GM12878 (cell line): ENCODE measurements at regions not wholly inside any gene's neighbourhood (a gene's known extent, or its start where the extent isn't known, plus 50 kb on each side); places are given as distances from the start of the nearest gene placed in this dataset.

Experiments used
- ATAC-seq: fragments of 200-7000 bp; cut with Tn5 transposase; 3 replicates; pipeline ENCODE4 v1.9.1; 2020; ENCODE audit warnings: mild to moderate bottlenecking, moderate library complexity
- BruUV-seq: library from RNA; stranded (reverse); fragments of 400-500 nt; replicated peaks from 2 replicates; lab custom pipeline; 2021; lab: Mats Ljungman, UMichigan
- CTCF ChIA-PET: fragments of 300-600 bp; sonication (Branson Sonifier 250); formaldehyde crosslinking; extraction: SDS; loops from one replicate; lab custom pipeline; 2021; ENCODE audit warnings: inconsistent platforms; lab: Yijun Ruan, JAX
- POLR2A ChIA-PET: fragments of 350-600 bp; formaldehyde crosslinking; extraction: SDS; loops from one replicate; lab custom pipeline; 2021; ENCODE audit warnings: inconsistent platforms; lab: Charles Lee
- RAD21 ChIA-PET: fragments of 300-600 bp; sonication (Branson Sonifier 250); formaldehyde crosslinking; loops from one replicate; lab custom pipeline; 2023; ENCODE audit warnings: antibody characterized with exemption; ENCODE audit not compliant: unreplicated experiment; lab: Charles Lee
- SMC1A ChIA-PET: fragments of 300-600 bp; sonication (Branson Sonifier 250); formaldehyde crosslinking; loops from one replicate; lab custom pipeline; 2023; ENCODE audit not compliant: unreplicated experiment, uncharacterized antibody; lab: Charles Lee
- DNase-seq: peaks from one replicate; pipeline ENCODE4 v3.0.0-alpha.2; 2011; ENCODE audit warnings: low read depth, low spot score
- FAIRE-seq: peaks from 3 replicates; lab custom pipeline; 2011; peaks lifted over from hg19 to GRCh38; lab: Jason Lieb, UNC
- H2AFZ ChIP-seq: 2 replicates; pipeline ENCODE4 v1.6.0; 2011; ENCODE audit warnings: low read depth, low read length, control low read depth; ENCODE audit not compliant: control insufficient read depth
- H3K27ac ChIP-seq: 2 replicates; pipeline ENCODE4 v1.5.1; 2011; ENCODE audit warnings: control low read depth; ENCODE audit not compliant: control insufficient read depth, insufficient read depth
- H3K27me3 ChIP-seq, 2 experiments: replicated peaks in 1 of 2; 2 replicates each; pipeline versions ENCODE4 v1.6.0 to v1.6.1; 2011; ENCODE audit warnings: low read length in 1 of 2; ENCODE audit not compliant: control insufficient read depth in 2 of 2, insufficient read depth in 2 of 2
- H3K36me3 ChIP-seq, 2 experiments: 2 replicates each; pipeline ENCODE4 v1.5.1; 2011; ENCODE audit warnings: low read length in 1 of 2; ENCODE audit not compliant: control insufficient read depth in 2 of 2, insufficient read depth in 2 of 2
- H3K4me1 ChIP-seq: 2 replicates; pipeline ENCODE4 v1.6.1; 2011; ENCODE audit warnings: mild to moderate bottlenecking, low read length, moderate library complexity, mixed read lengths; ENCODE audit not compliant: control insufficient read depth, insufficient read depth
- H3K4me2 ChIP-seq: 2 replicates; pipeline ENCODE4 v1.6.0; 2011; ENCODE audit warnings: control low read depth; ENCODE audit not compliant: control insufficient read depth, insufficient read depth
- H3K4me3 ChIP-seq: fragments of 200-600 bp; sonication (generic); 2 replicates; pipeline ENCODE4 v1.5.1; 2016
- H3K79me2 ChIP-seq: 2 replicates; pipeline ENCODE4 v1.6.0; 2011; ENCODE audit warnings: low read length; ENCODE audit not compliant: control insufficient read depth, insufficient read depth
- H3K9ac ChIP-seq: 2 replicates; pipeline ENCODE4 v1.8.0; 2011; ENCODE audit warnings: low read length, control low read depth, mixed read lengths; ENCODE audit not compliant: control insufficient read depth, insufficient read depth
- H3K9me3 ChIP-seq: replicated peaks from 3 replicates; pipeline ENCODE4 v1.5.1; 2011; ENCODE audit warnings: mild to moderate bottlenecking, low read length; ENCODE audit not compliant: control insufficient read depth, insufficient read depth
- H4K20me1 ChIP-seq: 2 replicates; pipeline ENCODE4 v1.6.0; 2011; ENCODE audit not compliant: control insufficient read depth, insufficient read depth
- ASH2L ChIP-seq: fragments of 300-600, 200-600 bp; sonication (generic); IDR thresholded peaks from 2 replicates; pipeline ENCODE4 v1.6.1; 2017; ENCODE audit warnings: low read depth, mild to moderate bottlenecking, borderline replicate concordance
- CBFB ChIP-seq: IDR thresholded peaks from 2 replicates; pipeline ENCODE4 v1.6.1; 2016; ENCODE audit warnings: antibody characterized with exemption, low read depth
- CHD1 ChIP-seq: IDR thresholded peaks from 2 replicates; pipeline ENCODE4 v1.6.1; 2012; ENCODE audit warnings: low read depth, low read length, improper control_type of control experiment
- CHD2 ChIP-seq: IDR thresholded peaks from 2 replicates; pipeline ENCODE4 v1.6.1; 2011; ENCODE audit warnings: low read depth, low read length, improper control_type of control experiment, borderline replicate concordance
- CREM ChIP-seq: IDR thresholded peaks from 2 replicates; pipeline ENCODE4 v1.6.1; 2014; ENCODE audit warnings: antibody characterized with exemption, low read depth
- HDGF ChIP-seq: fragments of 450-650 bp; IDR thresholded peaks from 2 replicates; pipeline ENCODE4 v1.6.1; 2016; ENCODE audit warnings: antibody characterized with exemption
- IRF4 ChIP-seq: IDR thresholded peaks from 2 replicates; pipeline ENCODE4 v1.6.1; 2011; ENCODE audit warnings: low read depth, low read length
- NFXL1 ChIP-seq: fragments of 450-650 bp; IDR thresholded peaks from 2 replicates; pipeline ENCODE4 v1.6.1; 2017; ENCODE audit warnings: antibody characterized with exemption, mild to moderate bottlenecking, borderline replicate concordance
- POU2F2 ChIP-seq: IDR thresholded peaks from 3 replicates; pipeline ENCODE4 v1.6.1; 2011; ENCODE audit warnings: low read depth, mild to moderate bottlenecking, low read length, borderline replicate concordance
- RFX5 ChIP-seq: IDR thresholded peaks from 2 replicates; pipeline ENCODE4 v1.6.1; 2011; ENCODE audit warnings: low read depth, low read length, improper control_type of control experiment
- SUZ12 ChIP-seq: fragments of 200-600 bp; sonication (generic); IDR thresholded peaks from one replicate; pipeline ENCODE4 v1.6.1; 2018; ENCODE audit warnings: antibody characterized with exemption, mild to moderate bottlenecking; ENCODE audit not compliant: unreplicated experiment
- ZNF274 ChIP-seq: IDR thresholded peaks from one replicate; pipeline ENCODE4 v1.8.0; 2011; ENCODE audit not compliant: insufficient read length, insufficient read depth
- WGBS: methylation state at CpG from one replicate; pipeline ENCODE4 v1.1.6; 2016; ENCODE audit warnings: low lambda C conversion rate; ENCODE audit not compliant: insufficient replicate concordance, insufficient coverage; ENCODE audit errors: missing lambda C conversion rate; 5-methylcytosine and 5-hydroxymethylcytosine counted together
- in situ Hi-C: fragments of 300-500 bp; cut with MboI; formaldehyde crosslinking; loops from 9 replicates; pipeline ENCODE4 v1.14.3; 2018; ENCODE audit warnings: mixed read lengths
- intact Hi-C: fragments of 100-400 bp; cut with micrococcal nuclease; formaldehyde crosslinking; loops from one replicate; pipeline ENCODE4 v1.14.2; 2022; ENCODE audit not compliant: unreplicated experiment
- TF ChIP-seq, protein P1 (sequence below): IDR thresholded peaks from 2 replicates; pipeline ENCODE4 v1.6.1; 2011; ENCODE audit warnings: borderline replicate concordance, low read depth, mild to moderate bottlenecking, moderate library complexity, mixed read lengths, low read length; ENCODE audit not compliant: insufficient read depth; ENCODE audit errors: extremely low read length
- TF ChIP-seq, protein P2 (sequence below): IDR thresholded peaks from 2 replicates; pipeline ENCODE4 v1.6.1; 2011; ENCODE audit warnings: mild to moderate bottlenecking, low read depth, low read length, moderate library complexity; ENCODE audit not compliant: insufficient replicate concordance
- TF ChIP-seq, protein P3 (sequence below): fragments of 450-650 bp; IDR thresholded peaks from 2 replicates; pipeline ENCODE4 v1.6.1; 2018; ENCODE audit warnings: mild to moderate bottlenecking, low read depth, moderate library complexity; ENCODE audit not compliant: partially characterized antibody

DNA sequence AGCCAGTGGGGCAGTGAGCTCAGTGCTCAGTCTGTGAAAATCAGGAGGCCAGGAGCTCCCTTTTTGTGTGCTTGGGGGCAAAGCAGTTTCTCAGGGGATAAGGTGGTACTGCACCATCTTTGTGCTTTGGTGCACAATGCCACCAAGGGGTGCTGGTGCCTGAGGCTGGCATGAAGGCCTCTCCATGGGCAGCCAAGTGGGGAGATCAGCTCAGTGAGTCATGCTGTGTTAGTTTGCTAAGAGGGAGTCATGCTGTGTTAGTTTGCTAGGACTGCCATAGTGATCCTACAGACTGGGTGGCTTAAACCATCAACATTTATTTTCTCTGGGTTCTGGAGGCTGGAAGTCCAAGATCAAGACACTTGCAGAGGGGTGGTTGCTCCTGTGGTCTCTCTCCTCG lies 428.1 kb downstream of the PRDM2 start (continued):
- no peak for TF ChIP-seq ASH2L
- TF ChIP-seq, protein P1, sequence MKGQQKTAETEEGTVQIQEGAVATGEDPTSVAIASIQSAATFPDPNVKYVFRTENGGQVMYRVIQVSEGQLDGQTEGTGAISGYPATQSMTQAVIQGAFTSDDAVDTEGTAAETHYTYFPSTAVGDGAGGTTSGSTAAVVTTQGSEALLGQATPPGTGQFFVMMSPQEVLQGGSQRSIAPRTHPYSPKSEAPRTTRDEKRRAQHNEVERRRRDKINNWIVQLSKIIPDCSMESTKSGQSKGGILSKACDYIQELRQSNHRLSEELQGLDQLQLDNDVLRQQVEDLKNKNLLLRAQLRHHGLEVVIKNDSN, result no peak
- no peak for TF ChIP-seq CREM
- TF ChIP-seq NFXL1, result no peak

DNA sequence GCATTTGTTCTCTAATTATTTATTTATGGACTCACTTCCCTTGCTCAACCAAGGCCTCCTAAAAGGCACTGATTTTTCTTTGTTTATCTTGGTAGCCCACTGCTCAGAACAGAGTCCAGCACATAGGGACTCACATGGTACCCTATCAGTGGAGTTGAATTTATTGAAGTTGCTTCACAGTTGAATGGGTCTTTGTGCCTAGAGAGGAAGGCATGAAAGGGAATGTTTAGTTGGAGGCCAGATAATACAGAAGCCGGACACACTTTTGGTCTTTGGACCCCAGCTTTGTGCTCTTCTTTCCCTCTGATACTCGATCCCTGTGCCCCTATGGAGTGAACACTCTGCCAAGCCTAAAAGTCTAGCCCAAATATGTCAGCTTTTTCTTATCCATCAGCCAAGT lies 429.0 kb downstream of the PRDM2 start:
- Histone ChIP-seq H2AFZ (no peak overlapping the region), H3K36me3 (no peaks in the 10 kb centered on the region), H3K4me2 (no peak overlapping the region), H3K27ac (no peak overlapping the region), H3K27me3 (no peaks in the 10 kb centered on the region), H3K4me1 (no peaks in the 10 kb centered on the region), H3K9ac (no peak overlapping the region), H3K9me3 (no peaks in the 10 kb centered on the region), H3K4me3 (no peak overlapping the region), H3K79me2 (no peaks in the 10 kb centered on the region), H4K20me1 (no peaks in the 10 kb centered on the region)
- ChIA-PET CTCF (no interaction called here), POLR2A (no interaction called here), RAD21 (no interaction called here), SMC1A (no interaction called here)
- BruUV-seq, result no TSS peak
- DNase-seq, result no peak
- TF ChIP-seq CBFB, result no peak
- TF ChIP-seq, protein P2, sequence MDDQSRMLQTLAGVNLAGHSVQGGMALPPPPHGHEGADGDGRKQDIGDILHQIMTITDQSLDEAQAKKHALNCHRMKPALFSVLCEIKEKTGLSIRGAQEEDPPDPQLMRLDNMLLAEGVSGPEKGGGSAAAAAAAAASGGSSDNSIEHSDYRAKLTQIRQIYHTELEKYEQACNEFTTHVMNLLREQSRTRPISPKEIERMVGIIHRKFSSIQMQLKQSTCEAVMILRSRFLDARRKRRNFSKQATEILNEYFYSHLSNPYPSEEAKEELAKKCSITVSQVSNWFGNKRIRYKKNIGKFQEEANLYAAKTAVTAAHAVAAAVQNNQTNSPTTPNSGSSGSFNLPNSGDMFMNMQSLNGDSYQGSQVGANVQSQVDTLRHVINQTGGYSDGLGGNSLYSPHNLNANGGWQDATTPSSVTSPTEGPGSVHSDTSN, result no peak
- TF ChIP-seq IRF4, result no peak
- no peak for TF ChIP-seq CHD2
- no peak for TF ChIP-seq SUZ12
- no peak for TF ChIP-seq ZNF274
- TF ChIP-seq CHD1, result no peak
- no peak for TF ChIP-seq RFX5
- TF ChIP-seq HDGF, result no peak
- no peak for TF ChIP-seq POU2F2
- TF ChIP-seq, protein P3, sequence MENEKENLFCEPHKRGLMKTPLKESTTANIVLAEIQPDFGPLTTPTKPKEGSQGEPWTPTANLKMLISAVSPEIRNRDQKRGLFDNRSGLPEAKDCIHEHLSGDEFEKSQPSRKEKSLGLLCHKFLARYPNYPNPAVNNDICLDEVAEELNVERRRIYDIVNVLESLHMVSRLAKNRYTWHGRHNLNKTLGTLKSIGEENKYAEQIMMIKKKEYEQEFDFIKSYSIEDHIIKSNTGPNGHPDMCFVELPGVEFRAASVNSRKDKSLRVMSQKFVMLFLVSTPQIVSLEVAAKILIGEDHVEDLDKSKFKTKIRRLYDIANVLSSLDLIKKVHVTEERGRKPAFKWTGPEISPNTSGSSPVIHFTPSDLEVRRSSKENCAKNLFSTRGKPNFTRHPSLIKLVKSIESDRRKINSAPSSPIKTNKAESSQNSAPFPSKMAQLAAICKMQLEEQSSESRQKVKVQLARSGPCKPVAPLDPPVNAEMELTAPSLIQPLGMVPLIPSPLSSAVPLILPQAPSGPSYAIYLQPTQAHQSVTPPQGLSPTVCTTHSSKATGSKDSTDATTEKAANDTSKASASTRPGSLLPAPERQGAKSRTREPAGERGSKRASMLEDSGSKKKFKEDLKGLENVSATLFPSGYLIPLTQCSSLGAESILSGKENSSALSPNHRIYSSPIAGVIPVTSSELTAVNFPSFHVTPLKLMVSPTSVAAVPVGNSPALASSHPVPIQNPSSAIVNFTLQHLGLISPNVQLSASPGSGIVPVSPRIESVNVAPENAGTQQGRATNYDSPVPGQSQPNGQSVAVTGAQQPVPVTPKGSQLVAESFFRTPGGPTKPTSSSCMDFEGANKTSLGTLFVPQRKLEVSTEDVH, result no peak
- no peak for ATAC-seq
- in situ Hi-C loops, result no loop called here
- intact Hi-C loops, result no loop called here
- no peak for FAIRE-seq
- WGBS, result 10% methylated on average over 2 of the region's 2 CpGs
